ENCODE measurements at regions not wholly inside any gene's neighbourhood (a gene's known extent, or its start where the extent isn't known, plus 50 kb on each side); places are given as distances from the start of the nearest gene placed in this dataset.

DNA sequence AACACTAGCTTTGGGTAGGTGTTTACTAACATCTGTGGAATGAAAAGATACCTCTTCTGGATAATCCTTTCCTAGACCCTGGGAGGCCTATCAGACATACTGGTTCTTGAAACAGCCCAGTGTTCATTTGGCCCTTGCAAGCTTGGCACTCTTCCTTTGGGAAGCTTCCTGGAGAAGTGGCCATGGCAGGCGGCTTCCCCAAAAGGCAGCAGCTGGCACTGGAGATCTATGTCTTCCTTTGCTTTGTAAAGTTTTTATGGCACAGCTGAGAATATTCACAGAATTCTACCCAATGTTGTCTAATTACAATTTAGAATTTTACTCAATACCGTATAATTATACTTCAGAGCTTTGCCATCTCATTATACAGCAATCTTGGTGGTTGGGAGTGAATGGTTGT is 199.2 kb upstream of the C11orf87 start:
- intact Hi-C loops (cut with DNase I, micrococcal nuclease), result no loop called here
- H3K4me1 ChIP-seq (ENCODE audit: low read depth), result no peaks in the 10 kb centered on the region
- ATAC-seq, result no peak
- no peaks in the 10 kb centered on the region for H3K9me3 ChIP-seq
- H3K4me3 ChIP-seq, result no peak overlapping the region
- DNase-seq, result no peak
- TF ChIP-seq, protein P1, sequence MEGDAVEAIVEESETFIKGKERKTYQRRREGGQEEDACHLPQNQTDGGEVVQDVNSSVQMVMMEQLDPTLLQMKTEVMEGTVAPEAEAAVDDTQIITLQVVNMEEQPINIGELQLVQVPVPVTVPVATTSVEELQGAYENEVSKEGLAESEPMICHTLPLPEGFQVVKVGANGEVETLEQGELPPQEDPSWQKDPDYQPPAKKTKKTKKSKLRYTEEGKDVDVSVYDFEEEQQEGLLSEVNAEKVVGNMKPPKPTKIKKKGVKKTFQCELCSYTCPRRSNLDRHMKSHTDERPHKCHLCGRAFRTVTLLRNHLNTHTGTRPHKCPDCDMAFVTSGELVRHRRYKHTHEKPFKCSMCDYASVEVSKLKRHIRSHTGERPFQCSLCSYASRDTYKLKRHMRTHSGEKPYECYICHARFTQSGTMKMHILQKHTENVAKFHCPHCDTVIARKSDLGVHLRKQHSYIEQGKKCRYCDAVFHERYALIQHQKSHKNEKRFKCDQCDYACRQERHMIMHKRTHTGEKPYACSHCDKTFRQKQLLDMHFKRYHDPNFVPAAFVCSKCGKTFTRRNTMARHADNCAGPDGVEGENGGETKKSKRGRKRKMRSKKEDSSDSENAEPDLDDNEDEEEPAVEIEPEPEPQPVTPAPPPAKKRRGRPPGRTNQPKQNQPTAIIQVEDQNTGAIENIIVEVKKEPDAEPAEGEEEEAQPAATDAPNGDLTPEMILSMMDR (IDR thresholded peaks at IDR 0.05), result no peak
- H3K36me3 ChIP-seq (ENCODE audit: low read depth), result no peaks in the 10 kb centered on the region

DNA sequence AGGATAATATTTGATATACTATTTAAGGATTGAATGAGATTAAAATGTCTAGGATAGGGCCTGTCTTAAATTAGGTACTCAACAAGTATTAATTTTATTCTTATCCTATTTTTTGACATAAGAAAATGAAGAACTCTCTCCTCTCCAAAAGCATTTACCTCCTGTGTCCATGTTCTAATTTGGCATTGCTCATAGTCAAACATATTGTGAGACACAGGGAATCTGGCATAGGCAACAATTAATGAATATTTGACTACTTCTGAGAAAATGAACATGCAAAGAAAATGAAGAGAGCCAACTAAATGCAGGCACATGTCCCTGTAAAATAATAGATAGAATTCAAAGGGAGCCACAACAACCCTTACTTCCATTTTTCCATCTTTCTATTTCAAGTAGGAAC is 198.5 kb upstream of the C11orf87 start:
- Histone ChIP-seq H3K4me3 (no peak overlapping the region), H3K4me1 (ENCODE audit: low read depth) (no peaks in the 10 kb centered on the region), H3K36me3 (ENCODE audit: low read depth) (no peaks in the 10 kb centered on the region), H3K9me3 (no peaks in the 10 kb centered on the region)
- TF ChIP-seq, protein P1 (IDR thresholded peaks at IDR 0.05), result no peak
- DNase-seq, result no peak
- no peak for ATAC-seq
- intact Hi-C loops (cut with DNase I, micrococcal nuclease), result no loop called here

DNA sequence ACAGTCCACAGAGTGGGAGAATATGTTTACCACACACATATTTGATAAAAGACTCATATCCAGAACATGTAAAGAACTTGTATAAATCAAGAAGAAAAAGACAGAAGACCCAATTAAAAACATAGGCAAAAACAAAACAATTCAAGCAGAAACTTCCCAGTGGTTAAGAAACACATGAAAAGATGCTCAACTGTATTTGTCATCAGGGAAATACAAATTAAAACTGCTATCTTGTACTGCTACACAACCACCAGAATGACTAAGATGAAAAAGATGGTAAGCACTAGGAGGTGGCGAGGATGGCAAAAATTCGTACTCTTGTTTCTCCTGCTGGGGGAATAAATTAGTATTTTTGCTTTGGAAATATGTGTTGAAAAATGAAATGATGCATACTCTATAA is 192.3 kb upstream of the C11orf87 start:
- H3K36me3 ChIP-seq (ENCODE audit: low read depth), result no peaks in the 10 kb centered on the region
- H3K4me1 ChIP-seq (ENCODE audit: low read depth), result no peaks in the 10 kb centered on the region
- DNase-seq (no peak), ATAC-seq (no peak)
- intact Hi-C loops (cut with DNase I, micrococcal nuclease), result no loop called here
- TF ChIP-seq, protein P1 (IDR thresholded peaks at IDR 0.05), result no peak
- no peaks in the 10 kb centered on the region for H3K9me3 ChIP-seq
- H3K4me3 ChIP-seq, result no peak overlapping the region

DNA sequence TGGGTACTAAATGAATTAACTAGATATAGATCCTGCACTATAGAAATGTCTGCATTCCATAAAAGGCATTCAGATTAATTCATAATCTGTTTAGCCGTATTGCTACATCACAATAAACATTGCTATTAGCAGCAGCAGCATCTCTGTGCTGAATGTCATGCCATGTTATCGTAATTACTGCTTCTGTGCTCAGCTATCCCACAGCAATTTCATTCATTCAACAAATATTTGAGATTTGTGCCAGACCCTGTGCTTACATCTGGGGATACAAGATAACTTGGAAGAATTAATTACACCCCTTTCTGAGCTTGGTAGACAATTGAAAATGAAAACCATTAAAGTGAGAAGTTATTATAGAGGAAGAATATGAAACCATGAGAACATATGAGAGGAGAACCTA is 185.8 kb upstream of the C11orf87 start:
- no peaks in the 10 kb centered on the region for H3K9me3 ChIP-seq
- no peaks in the 10 kb centered on the region for H3K4me1 ChIP-seq (ENCODE audit: low read depth)
- no peak for DNase-seq
- no peaks in the 10 kb centered on the region for H3K36me3 ChIP-seq (ENCODE audit: low read depth)
- ATAC-seq, result no peak
- no peak overlapping the region for H3K4me3 ChIP-seq
- intact Hi-C loops (cut with DNase I, micrococcal nuclease), result no loop called here
- TF ChIP-seq, protein P1 (IDR thresholded peaks at IDR 0.05), result no peak

DNA sequence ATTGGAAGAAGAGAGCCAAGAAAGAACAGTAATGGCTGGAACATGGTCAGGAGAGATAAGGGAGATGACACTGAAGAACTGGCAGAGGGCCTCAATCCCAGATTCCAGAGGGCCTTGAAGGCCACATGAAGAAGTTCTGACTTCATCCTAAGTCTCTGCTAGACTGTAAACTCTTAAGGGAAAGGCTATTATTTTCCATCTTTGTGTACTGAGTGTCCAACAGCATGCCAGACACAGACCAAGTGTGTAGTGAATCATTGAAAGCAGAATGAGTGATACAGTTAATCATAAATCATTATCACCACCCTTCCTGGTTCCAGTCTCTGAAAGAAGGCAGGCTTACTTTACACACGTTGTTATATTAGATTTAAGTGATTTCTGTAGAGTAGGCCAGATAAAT is 185.3 kb upstream of the C11orf87 start:
- no peak overlapping the region for H3K4me3 ChIP-seq
- ATAC-seq (no peak), DNase-seq (no peak)
- intact Hi-C loops (cut with DNase I, micrococcal nuclease), result no loop called here
- TF ChIP-seq, protein P1 (IDR thresholded peaks at IDR 0.05), result no peak
- no peaks in the 10 kb centered on the region for H3K9me3 ChIP-seq
- no peaks in the 10 kb centered on the region for H3K36me3 ChIP-seq (ENCODE audit: low read depth)
- H3K4me1 ChIP-seq (ENCODE audit: low read depth), result no peaks in the 10 kb centered on the region

DNA sequence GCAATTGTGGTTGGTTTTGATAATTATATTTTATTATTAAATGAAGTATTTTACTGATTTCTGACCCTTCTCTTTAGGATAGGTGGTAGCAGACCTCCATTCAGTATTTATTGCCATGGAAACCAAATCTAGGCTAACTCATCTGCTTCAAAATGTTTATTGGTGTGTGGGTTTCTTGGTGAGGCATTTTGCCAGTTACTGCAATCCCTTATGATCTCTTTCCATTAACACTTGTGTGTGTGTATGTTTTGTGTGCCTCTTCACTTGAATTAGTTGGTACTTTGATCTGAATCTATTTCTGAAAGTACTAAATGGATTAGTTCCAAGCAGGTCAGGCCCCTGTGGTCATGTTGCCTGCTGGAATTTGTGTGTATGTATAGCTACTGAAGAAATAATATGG is 184.4 kb upstream of the C11orf87 start:
- H3K4me3 ChIP-seq, result no peak overlapping the region
- ATAC-seq (no peak), DNase-seq (no peak)
- intact Hi-C loops (cut with DNase I, micrococcal nuclease), result no loop called here
- H3K9me3 ChIP-seq, result no peaks in the 10 kb centered on the region
- no peaks in the 10 kb centered on the region for H3K4me1 ChIP-seq (ENCODE audit: low read depth)
- no peaks in the 10 kb centered on the region for H3K36me3 ChIP-seq (ENCODE audit: low read depth)
- TF ChIP-seq, protein P1 (IDR thresholded peaks at IDR 0.05), result no peak
